GM13977 (cell line): ENCODE measurements at regions not wholly inside any gene's neighbourhood (a gene's known extent, or its start where the extent isn't known, plus 50 kb on each side); places are given as distances from the start of the nearest gene placed in this dataset.

Experiments
- DNase-seq: peaks from one replicate; pipeline ENCODE4 v3.0.0; 2012; ENCODE audit warnings: low spot score
- in situ Hi-C: fragments of 300-500 bp; cut with MboI; formaldehyde crosslinking; loops from one replicate; pipeline ENCODE4 v1.12.0; 2022; ENCODE audit warnings: low sequenced_read_pairs, low pct_unique_long_range_greater_than_20kb, mixed read lengths, inconsistent platforms; ENCODE audit not compliant: unreplicated experiment
- TF ChIP-seq, protein P1 (sequence below): IDR thresholded peaks from 2 replicates; pipeline ENCODE4 v1.5.1; 2012; ENCODE audit warnings: mild to moderate bottlenecking, control low read depth; ENCODE audit not compliant: insufficient read depth; ENCODE audit errors: extremely low read depth, missing control alignments

GRCh38 chr13:76619631-76620030 is 266.6 kb downstream of the KCTD12 start:
- in situ Hi-C loops = no loop called here
- DNase-seq = no peak
- TF ChIP-seq, protein P1, sequence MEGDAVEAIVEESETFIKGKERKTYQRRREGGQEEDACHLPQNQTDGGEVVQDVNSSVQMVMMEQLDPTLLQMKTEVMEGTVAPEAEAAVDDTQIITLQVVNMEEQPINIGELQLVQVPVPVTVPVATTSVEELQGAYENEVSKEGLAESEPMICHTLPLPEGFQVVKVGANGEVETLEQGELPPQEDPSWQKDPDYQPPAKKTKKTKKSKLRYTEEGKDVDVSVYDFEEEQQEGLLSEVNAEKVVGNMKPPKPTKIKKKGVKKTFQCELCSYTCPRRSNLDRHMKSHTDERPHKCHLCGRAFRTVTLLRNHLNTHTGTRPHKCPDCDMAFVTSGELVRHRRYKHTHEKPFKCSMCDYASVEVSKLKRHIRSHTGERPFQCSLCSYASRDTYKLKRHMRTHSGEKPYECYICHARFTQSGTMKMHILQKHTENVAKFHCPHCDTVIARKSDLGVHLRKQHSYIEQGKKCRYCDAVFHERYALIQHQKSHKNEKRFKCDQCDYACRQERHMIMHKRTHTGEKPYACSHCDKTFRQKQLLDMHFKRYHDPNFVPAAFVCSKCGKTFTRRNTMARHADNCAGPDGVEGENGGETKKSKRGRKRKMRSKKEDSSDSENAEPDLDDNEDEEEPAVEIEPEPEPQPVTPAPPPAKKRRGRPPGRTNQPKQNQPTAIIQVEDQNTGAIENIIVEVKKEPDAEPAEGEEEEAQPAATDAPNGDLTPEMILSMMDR = no peak

GRCh38 chr13:76610819-76611415 is 275.3 kb downstream of the KCTD12 start:
- no peak for DNase-seq

DNA sequence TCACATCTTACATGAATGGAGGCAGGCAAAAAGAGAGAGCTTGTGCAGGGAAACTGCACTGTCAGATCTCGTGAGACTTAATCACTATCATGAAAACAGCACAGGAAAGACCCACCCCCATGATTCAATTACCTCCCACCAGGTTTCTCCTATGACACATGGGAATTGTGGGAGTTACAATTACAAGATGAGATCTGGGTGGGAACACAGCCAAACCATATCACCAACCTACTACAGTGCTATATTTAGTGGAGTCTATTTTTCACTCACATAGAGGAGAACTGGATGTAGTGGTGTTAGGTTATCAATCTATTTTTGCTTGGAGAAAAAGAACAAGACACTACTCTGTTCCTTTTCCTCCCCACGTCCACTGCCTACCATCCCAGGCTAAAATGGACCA is 276.6 kb downstream of the KCTD12 start:
- TF ChIP-seq, protein P1 = no peak
- no peak for DNase-seq
- in situ Hi-C loops = no loop called here

More at GRCh38 chr13:76610819-76611415, 275.3 kb downstream of the KCTD12 start:
- TF ChIP-seq, protein P1 = no peak
- in situ Hi-C loops = no loop called here

DNA sequence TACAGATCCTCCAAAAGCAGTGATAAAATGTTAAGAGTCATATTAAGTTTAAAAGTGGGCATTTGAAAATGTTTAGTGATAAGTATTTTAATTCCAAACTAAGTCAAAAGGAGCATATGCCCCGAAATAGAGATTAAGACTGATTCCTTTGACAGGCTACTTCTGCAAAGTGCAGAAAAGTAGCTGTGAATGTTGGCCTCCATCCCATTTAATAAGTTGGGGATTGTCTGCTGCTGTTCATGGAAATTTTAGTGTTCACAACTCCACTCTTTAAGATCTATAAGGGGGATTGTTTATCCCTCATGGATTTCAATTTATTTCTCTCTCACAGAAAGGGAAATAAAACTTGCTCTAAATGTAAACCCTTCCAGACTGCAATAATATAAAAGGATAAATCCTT is 278.3 kb downstream of the KCTD12 start:
- no peak for DNase-seq

DNA sequence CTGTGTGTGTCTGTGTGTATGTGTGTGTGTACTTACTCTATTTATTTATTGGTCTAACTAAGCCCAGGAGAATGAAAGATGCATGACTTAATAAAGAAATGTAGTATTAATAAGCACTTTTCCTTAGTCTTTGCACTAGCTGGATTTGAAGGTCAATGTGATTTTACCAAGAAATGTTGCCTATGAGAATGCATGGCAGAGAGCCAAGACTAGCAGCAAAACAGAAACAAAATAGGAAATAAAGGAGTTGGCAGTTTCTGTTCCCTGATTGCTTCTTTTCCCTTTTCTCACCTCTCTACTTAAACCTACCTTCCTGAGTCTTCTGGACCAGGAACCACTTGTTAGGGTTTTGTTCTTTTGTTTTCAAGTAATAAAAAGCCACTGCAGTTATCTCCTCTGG is 286.1 kb downstream of the KCTD12 start:
- TF ChIP-seq, protein P1 = no peak
- in situ Hi-C loops = no loop called here
- no peak for DNase-seq

More for the DNA sequence above, 278.3 kb downstream of the KCTD12 start:
- in situ Hi-C loops = no loop called here
- TF ChIP-seq, protein P1 = no peak

DNA sequence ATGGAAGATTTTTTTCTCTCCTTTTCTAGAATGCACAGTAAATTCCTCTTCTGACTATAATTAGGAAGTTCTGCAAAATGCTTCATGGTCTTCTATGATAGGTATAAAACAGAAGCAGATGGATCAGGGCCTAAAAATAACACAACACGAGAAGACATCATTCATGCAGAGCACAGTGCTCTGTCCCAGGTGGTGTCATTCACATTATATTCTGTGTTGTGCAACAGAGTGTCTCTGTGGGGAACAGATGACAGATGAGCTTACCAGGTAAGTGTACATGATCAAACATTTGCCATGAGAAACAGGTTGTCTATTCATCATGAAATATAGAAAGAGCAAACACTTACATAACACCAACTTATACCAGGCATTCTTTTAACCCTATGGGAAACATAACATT is 288.3 kb downstream of the KCTD12 start:
- TF ChIP-seq, protein P1 = no peak
- no peak for DNase-seq
- in situ Hi-C loops = no loop called here
